ENCODE measurements at regions not wholly inside any gene's neighbourhood (a gene's known extent, or its start where the extent isn't known, plus 50 kb on each side); places are given as distances from the start of the nearest gene placed in this dataset.

GRCh38 chr9:73219985-73220626 is 68.4 kb downstream of the ANXA1 start:
- TF ChIP-seq, protein P1, sequence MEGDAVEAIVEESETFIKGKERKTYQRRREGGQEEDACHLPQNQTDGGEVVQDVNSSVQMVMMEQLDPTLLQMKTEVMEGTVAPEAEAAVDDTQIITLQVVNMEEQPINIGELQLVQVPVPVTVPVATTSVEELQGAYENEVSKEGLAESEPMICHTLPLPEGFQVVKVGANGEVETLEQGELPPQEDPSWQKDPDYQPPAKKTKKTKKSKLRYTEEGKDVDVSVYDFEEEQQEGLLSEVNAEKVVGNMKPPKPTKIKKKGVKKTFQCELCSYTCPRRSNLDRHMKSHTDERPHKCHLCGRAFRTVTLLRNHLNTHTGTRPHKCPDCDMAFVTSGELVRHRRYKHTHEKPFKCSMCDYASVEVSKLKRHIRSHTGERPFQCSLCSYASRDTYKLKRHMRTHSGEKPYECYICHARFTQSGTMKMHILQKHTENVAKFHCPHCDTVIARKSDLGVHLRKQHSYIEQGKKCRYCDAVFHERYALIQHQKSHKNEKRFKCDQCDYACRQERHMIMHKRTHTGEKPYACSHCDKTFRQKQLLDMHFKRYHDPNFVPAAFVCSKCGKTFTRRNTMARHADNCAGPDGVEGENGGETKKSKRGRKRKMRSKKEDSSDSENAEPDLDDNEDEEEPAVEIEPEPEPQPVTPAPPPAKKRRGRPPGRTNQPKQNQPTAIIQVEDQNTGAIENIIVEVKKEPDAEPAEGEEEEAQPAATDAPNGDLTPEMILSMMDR (conservative IDR thresholded peaks at IDR 0.05) = no peak
- no peak for TF ChIP-seq EZH2 (IDR thresholded peaks at IDR 0.05; ENCODE audit: low read depth)
- ChIA-PET POLR2A (ENCODE audit: unreplicated experiment) (no interaction called here), CTCF (no interaction called here)
- Histone ChIP-seq H3K4me3 (no peak overlapping the region), H3K36me3 (ENCODE audit: low read depth) (no peaks in the 10 kb centered on the region), H3K9me3 (ENCODE audit: insufficient read depth, low read depth) (peaks cover 3% of the 10 kb centered on the region; the same call in 1 of the 2 replicates), H2AFZ (no peak overlapping the region), H3K27me3 (ENCODE audit: insufficient read depth, low read depth) (no peaks in the 10 kb centered on the region), H3K4me2 (no peak overlapping the region), H3K27ac (no peak overlapping the region), H3K79me2 (ENCODE audit: low read depth) (no peaks in the 10 kb centered on the region), H3K4me1 (replicated peaks; ENCODE audit: insufficient read depth) (no peaks in the 10 kb centered on the region), H4K20me1 (ENCODE audit: insufficient read depth) (no peaks in the 10 kb centered on the region), H3F3A (ENCODE audit: insufficient read depth, low read depth) (no peaks in the 10 kb centered on the region), H3K9me2 (ENCODE audit: insufficient read depth) (no peaks in the 10 kb centered on the region)
- BruUV-seq (replicated peaks) = no TSS peak
- DNase-seq = no peak
- intact Hi-C loops (cut with micrococcal nuclease; ENCODE audit: unreplicated experiment) = no loop called here

- CTCF ChIA-PET = no interaction called here
Observed at GRCh38 chr9:73223594-73223993, 71.9 kb downstream of the ANXA1 start.

GRCh38 chr9:73229543-73229942 is 77.9 kb downstream of the ANXA1 start:
- H3K4me3 ChIP-seq = no peak overlapping the region
- H3K27ac ChIP-seq = no peak overlapping the region
- no peaks in the 10 kb centered on the region for H3K9me2 ChIP-seq (ENCODE audit: insufficient read depth)
- no peak overlapping the region for H2AFZ ChIP-seq
- no TSS peak for BruUV-seq (replicated peaks)
- H3K79me2 ChIP-seq (ENCODE audit: low read depth) = no peaks in the 10 kb centered on the region
- H3K9me3 ChIP-seq (ENCODE audit: insufficient read depth, low read depth) = no peaks in the 10 kb centered on the region
- H3K4me2 ChIP-seq = no peak overlapping the region
- POLR2A ChIA-PET (ENCODE audit: unreplicated experiment) = no interaction called here
- no peaks in the 10 kb centered on the region for H4K20me1 ChIP-seq (ENCODE audit: insufficient read depth)
- no peaks in the 10 kb centered on the region for H3F3A ChIP-seq (ENCODE audit: insufficient read depth, low read depth)
- intact Hi-C loops (cut with micrococcal nuclease; ENCODE audit: unreplicated experiment) = no loop called here
- H3K36me3 ChIP-seq (ENCODE audit: low read depth) = no peaks in the 10 kb centered on the region
- no peaks in the 10 kb centered on the region for H3K4me1 ChIP-seq (replicated peaks; ENCODE audit: insufficient read depth)
- no peak for DNase-seq
- H3K27me3 ChIP-seq (ENCODE audit: insufficient read depth, low read depth) = no peaks in the 10 kb centered on the region
- CTCF ChIA-PET = no interaction called here
- TF ChIP-seq, protein P1 (conservative IDR thresholded peaks at IDR 0.05) = no peak
- TF ChIP-seq EZH2 (IDR thresholded peaks at IDR 0.05; ENCODE audit: low read depth) = no peak

More at GRCh38 chr9:73223594-73223993, 71.9 kb downstream of the ANXA1 start:
- no peak overlapping the region for H2AFZ ChIP-seq
- H3K9me2 ChIP-seq (ENCODE audit: insufficient read depth) = no peaks in the 10 kb centered on the region
- TF ChIP-seq EZH2 (IDR thresholded peaks at IDR 0.05; ENCODE audit: low read depth) = no peak
- TF ChIP-seq, protein P1 (conservative IDR thresholded peaks at IDR 0.05) = no peak
- no peak for DNase-seq
- H4K20me1 ChIP-seq (ENCODE audit: insufficient read depth) = no peaks in the 10 kb centered on the region
- H3K9me3 ChIP-seq (ENCODE audit: insufficient read depth, low read depth) = no peaks in the 10 kb centered on the region; the same call in 1 of the 2 replicates
- H3K79me2 ChIP-seq (ENCODE audit: low read depth) = no peaks in the 10 kb centered on the region
- no peaks in the 10 kb centered on the region for H3K36me3 ChIP-seq (ENCODE audit: low read depth)
- POLR2A ChIA-PET (ENCODE audit: unreplicated experiment) = no interaction called here
- H3K4me3 ChIP-seq = no peak overlapping the region
- no TSS peak for BruUV-seq (replicated peaks)
- intact Hi-C loops (cut with micrococcal nuclease; ENCODE audit: unreplicated experiment) = no loop called here
- H3K27ac ChIP-seq = no peak overlapping the region
- no peak overlapping the region for H3K4me2 ChIP-seq
- H3K4me1 ChIP-seq (replicated peaks; ENCODE audit: insufficient read depth) = no peaks in the 10 kb centered on the region
- H3K27me3 ChIP-seq (ENCODE audit: insufficient read depth, low read depth) = no peaks in the 10 kb centered on the region
- H3F3A ChIP-seq (ENCODE audit: insufficient read depth, low read depth) = no peaks in the 10 kb centered on the region

Data from PC-9 (cell line).